ENCODE measurements at regions not wholly inside any gene's neighbourhood (a gene's known extent, or its start where the extent isn't known, plus 50 kb on each side); places are given as distances from the start of the nearest gene placed in this dataset.

- TF ChIP-seq FOXM1 (IDR thresholded peaks at IDR 0.05; ENCODE audit: borderline replicate concordance, low read depth) (no peak), MAX (IDR thresholded peaks at IDR 0.05) (no peak)
Observed at GRCh38 chr22:42217019-42217751, 53.3 kb downstream of the TCF20 start.

All from Ishikawa (cell line).